ENCODE measurements at regions not wholly inside any gene's neighbourhood (a gene's known extent, or its start where the extent isn't known, plus 50 kb on each side); places are given as distances from the start of the nearest gene placed in this dataset.

DNA sequence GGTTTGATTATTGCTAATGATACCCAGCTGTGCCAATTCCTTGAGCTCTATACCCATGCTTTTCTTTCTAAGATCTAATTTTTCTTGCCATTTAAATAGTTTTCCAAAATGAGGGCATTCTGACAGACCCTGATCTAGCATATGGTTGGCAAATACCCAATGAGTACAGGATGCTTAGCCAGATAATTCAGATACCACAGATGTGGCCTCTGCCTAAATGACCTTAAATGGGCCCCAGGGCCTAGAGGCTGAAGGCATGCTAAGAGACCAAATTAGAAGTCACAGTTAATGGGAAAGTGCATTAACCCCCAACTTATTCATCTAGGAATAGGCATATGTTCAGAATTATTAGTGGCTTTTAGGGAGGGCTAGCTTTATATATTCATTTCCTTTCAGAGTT, 122.3 kb upstream of the CNOT2 start:
- TF ChIP-seq CTCF (IDR thresholded peaks at IDR 0.05; ENCODE audit: low read length) (no peak), EZH2 (IDR thresholded peaks at IDR 0.05; ENCODE audit: borderline replicate concordance, low read length) (no peak)
- Histone ChIP-seq H3K9ac (ENCODE audit: low read length) (no peak overlapping the region), H2AFZ (ENCODE audit: low read length) (peak overlapping the region; percentile 26; the same call in 1 of the 2 replicates), H3K36me3 (ENCODE audit: insufficient read depth, low read length) (no peaks in the 10 kb centered on the region), H3K4me1 (ENCODE audit: insufficient read depth, low read length, severe bottlenecking) (peaks cover 13% of the 10 kb centered on the region), H3K27me3 (ENCODE audit: insufficient read depth, low read length) (no peaks in the 10 kb centered on the region), H3F3A (ENCODE audit: insufficient read depth, low read length) (no peaks in the 10 kb centered on the region), H3K4me3 (ENCODE audit: low read depth, low read length, poor library complexity, severe bottlenecking) (no peak overlapping the region), H3K79me2 (ENCODE audit: insufficient read depth, low read length) (no peaks in the 10 kb centered on the region), H4K20me1 (ENCODE audit: insufficient read depth, low read length) (no peaks in the 10 kb centered on the region), H3K27ac (ENCODE audit: low read depth, low read length, poor library complexity, severe bottlenecking) (no peak overlapping the region), H3K4me2 (ENCODE audit: low read length) (no peak overlapping the region), H3K9me2 (ENCODE audit: low read depth, low read length) (no peaks in the 10 kb centered on the region), H3K9me3 (ENCODE audit: low read length) (no peaks in the 10 kb centered on the region)

DNA sequence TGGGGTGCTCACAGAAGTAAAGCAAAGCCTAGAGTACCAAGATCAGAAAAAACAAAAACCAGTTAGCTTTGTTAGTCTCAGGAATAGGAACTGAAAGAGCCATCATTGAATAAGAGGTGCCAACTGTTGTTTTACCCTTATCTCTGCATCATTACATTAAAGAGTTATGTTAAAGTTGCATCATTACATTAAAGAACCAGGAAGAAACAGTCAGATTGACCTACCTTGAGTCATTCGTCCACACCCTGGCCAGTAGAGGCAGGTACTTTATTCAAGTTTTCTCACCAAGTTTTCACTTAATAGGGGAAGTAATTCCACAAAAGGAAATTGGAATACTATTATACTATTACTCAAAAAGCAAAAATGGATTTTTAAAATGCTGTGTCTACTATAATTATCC, 121.7 kb upstream of the CNOT2 start:
- H3K27me3 ChIP-seq (ENCODE audit: insufficient read depth, low read length), result no peaks in the 10 kb centered on the region
- H3K79me2 ChIP-seq (ENCODE audit: insufficient read depth, low read length), result no peaks in the 10 kb centered on the region
- TF ChIP-seq CTCF (IDR thresholded peaks at IDR 0.05; ENCODE audit: low read length), result no peak
- no peak for TF ChIP-seq EZH2 (IDR thresholded peaks at IDR 0.05; ENCODE audit: borderline replicate concordance, low read length)
- no peak overlapping the region for H3K4me3 ChIP-seq (ENCODE audit: low read depth, low read length, poor library complexity, severe bottlenecking)
- H4K20me1 ChIP-seq (ENCODE audit: insufficient read depth, low read length), result no peaks in the 10 kb centered on the region
- H3F3A ChIP-seq (ENCODE audit: insufficient read depth, low read length), result no peaks in the 10 kb centered on the region
- no peaks in the 10 kb centered on the region for H3K9me2 ChIP-seq (ENCODE audit: low read depth, low read length)
- H3K36me3 ChIP-seq (ENCODE audit: insufficient read depth, low read length), result no peaks in the 10 kb centered on the region
- H3K4me2 ChIP-seq (ENCODE audit: low read length), result no peak overlapping the region
- H3K9me3 ChIP-seq (ENCODE audit: low read length), result no peaks in the 10 kb centered on the region
- no peak overlapping the region for H3K9ac ChIP-seq (ENCODE audit: low read length)
- H3K4me1 ChIP-seq (ENCODE audit: insufficient read depth, low read length, severe bottlenecking), result peaks cover 13% of the 10 kb centered on the region
- peak overlapping the region; percentile 26; the same call in 1 of the 2 replicates for H2AFZ ChIP-seq (ENCODE audit: low read length)
- no peak overlapping the region for H3K27ac ChIP-seq (ENCODE audit: low read depth, low read length, poor library complexity, severe bottlenecking)

- no peaks in the 10 kb centered on the region for H3K36me3 ChIP-seq (ENCODE audit: insufficient read depth, low read length)
- no peaks in the 10 kb centered on the region for H3K27me3 ChIP-seq (ENCODE audit: insufficient read depth, low read length)
- H4K20me1 ChIP-seq (ENCODE audit: insufficient read depth, low read length), result no peaks in the 10 kb centered on the region
- H3K9ac ChIP-seq (ENCODE audit: low read length), result no peak overlapping the region
- no peak overlapping the region for H2AFZ ChIP-seq (ENCODE audit: low read length)
- peaks cover 13% of the 10 kb centered on the region for H3K4me1 ChIP-seq (ENCODE audit: insufficient read depth, low read length, severe bottlenecking)
- no peaks in the 10 kb centered on the region for H3K9me2 ChIP-seq (ENCODE audit: low read depth, low read length)
- H3K79me2 ChIP-seq (ENCODE audit: insufficient read depth, low read length), result no peaks in the 10 kb centered on the region
- no peak overlapping the region for H3K27ac ChIP-seq (ENCODE audit: low read depth, low read length, poor library complexity, severe bottlenecking)
- H3K4me3 ChIP-seq (ENCODE audit: low read depth, low read length, poor library complexity, severe bottlenecking), result no peak overlapping the region
- TF ChIP-seq CTCF (IDR thresholded peaks at IDR 0.05; ENCODE audit: low read length) (no peak), EZH2 (IDR thresholded peaks at IDR 0.05; ENCODE audit: borderline replicate concordance, low read length) (no peak)
- H3K4me2 ChIP-seq (ENCODE audit: low read length), result no peak overlapping the region
- H3K9me3 ChIP-seq (ENCODE audit: low read length), result no peaks in the 10 kb centered on the region
- no peaks in the 10 kb centered on the region for H3F3A ChIP-seq (ENCODE audit: insufficient read depth, low read length)
Measured at GRCh38 chr12:70122804-70123203, 120.4 kb upstream of the CNOT2 start.

Measured in OCI-LY1 (cell line).